CD14-positive monocyte (primary cell): ENCODE measurements at regions not wholly inside any gene's neighbourhood (a gene's known extent, or its start where the extent isn't known, plus 50 kb on each side); places are given as distances from the start of the nearest gene placed in this dataset.

Experiments
- DNase-seq, 3 donors: peaks; one replicate each; pipeline ENCODE4 v3.0.0-alpha.2; 2011 to 2022
- H2AFZ ChIP-seq: 2 replicates; pipeline ENCODE4 v1.6.0; 2012; ENCODE audit warnings: mild to moderate bottlenecking, low read depth, low read length, inconsistent platforms; ENCODE audit not compliant: insufficient read depth, poor library complexity, severe bottlenecking
- H3K27ac ChIP-seq, 2 donors: 1 replicate in 1 of 2; 2 replicates in 1 of 2; pipeline ENCODE4 v1.5.1; 2012 to 2013; ENCODE audit warnings: low read length in 2 of 2, control low read depth in 1 of 2, inconsistent platforms in 1 of 2, low read depth in 1 of 2, mild to moderate bottlenecking in 1 of 2
- H3K27me3 ChIP-seq, 2 donors: one replicate each; pipeline versions ENCODE4 v1.6.0 to v1.6.1; 2011 to 2013; ENCODE audit warnings: low read length in 2 of 2; ENCODE audit not compliant: control insufficient read depth in 2 of 2, insufficient read depth in 2 of 2
- H3K36me3 ChIP-seq, 2 donors: replicated peaks in 1 of 2; 1 replicate in 1 of 2; 2 replicates in 1 of 2; pipeline versions ENCODE4 v1.5.1 to v1.6.1; 2012 to 2013; ENCODE audit warnings: low read length in 2 of 2, control low read depth in 1 of 2, inconsistent platforms in 1 of 2, mild to moderate bottlenecking in 1 of 2; ENCODE audit not compliant: insufficient read depth in 2 of 2, control insufficient read depth in 1 of 2
- H3K4me1 ChIP-seq, 2 donors: 1 replicate in 1 of 2; 2 replicates in 1 of 2; pipeline versions ENCODE4 v1.5.1 to v1.6.1; 2012 to 2013; ENCODE audit warnings: low read length in 2 of 2, control low read depth in 1 of 2, inconsistent platforms in 1 of 2, mild to moderate bottlenecking in 1 of 2, moderate library complexity in 1 of 2; ENCODE audit not compliant: insufficient read depth in 2 of 2, control insufficient read depth in 1 of 2
- H3K4me2 ChIP-seq: replicated peaks from 2 replicates; pipeline ENCODE3; 2012; ENCODE audit warnings: low read length, moderate library complexity, mild to moderate bottlenecking; ENCODE audit not compliant: poor library complexity, severe bottlenecking; ENCODE audit errors: extremely low read depth
- H3K4me3 ChIP-seq, 3 experiments: fragments of 200-600 bp in 1 of 3; sonication (generic) in 1 of 3; replicated peaks in 1 of 3; 1 replicate in 2 of 3; 2 replicates in 1 of 3; pipeline ENCODE4 v1.5.1; 2011 to 2013; ENCODE audit warnings: low read length in 3 of 3, mild to moderate bottlenecking in 3 of 3, control low read depth in 2 of 3, low read depth in 2 of 3, inconsistent platforms in 1 of 3, moderate library complexity in 1 of 3
- H3K79me2 ChIP-seq: 2 replicates; pipeline ENCODE4 v1.6.0; 2012; ENCODE audit warnings: mild to moderate bottlenecking, control low read depth, inconsistent platforms, low read length, moderate library complexity; ENCODE audit not compliant: insufficient read depth
- H3K9ac ChIP-seq: 2 replicates; pipeline ENCODE4 v1.6.0; 2017; ENCODE audit warnings: low read length, mild to moderate bottlenecking; ENCODE audit not compliant: insufficient read depth, poor library complexity, severe bottlenecking
- H3K9me3 ChIP-seq, 2 donors: replicated peaks in 1 of 2; 1 replicate in 1 of 2; 2 replicates in 1 of 2; pipeline versions ENCODE4 v1.5.1 to v1.6.1; 2012 to 2013; ENCODE audit warnings: low read length in 2 of 2, control low read depth in 1 of 2; ENCODE audit not compliant: control insufficient read depth in 1 of 2, insufficient read depth in 1 of 2
- H4K20me1 ChIP-seq: 2 replicates; pipeline ENCODE4 v1.6.0; 2012; ENCODE audit warnings: mild to moderate bottlenecking, low read length, control low read depth, moderate library complexity; ENCODE audit not compliant: insufficient read depth
- H3K27ac Mint-ChIP-seq, 7 donors: one replicate each; pipeline ENCODE4 v1.8.0; 2020; ENCODE audit warnings: mild to moderate bottlenecking in 7 of 7, mixed read lengths in 7 of 7, moderate library complexity in 6 of 7, inconsistent platforms in 2 of 7
- H3K27me3 Mint-ChIP-seq, 3 donors: one replicate each; pipeline ENCODE4 v1.8.0; 2021 to 2022; ENCODE audit warnings: low read depth in 3 of 3, mild to moderate bottlenecking in 3 of 3, mixed read lengths in 3 of 3, moderate library complexity in 3 of 3, inconsistent platforms in 1 of 3
- H3K36me3 Mint-ChIP-seq, 2 donors: one replicate each; pipeline ENCODE4 v1.8.0; 2020; ENCODE audit warnings: mixed read lengths in 2 of 2, inconsistent platforms in 1 of 2, mild to moderate bottlenecking in 1 of 2
- H3K4me1 Mint-ChIP-seq: one replicate; pipeline ENCODE4 v1.8.0; 2020; ENCODE audit warnings: mild to moderate bottlenecking, mixed read lengths
- H3K4me3 Mint-ChIP-seq, 2 donors: one replicate each; pipeline ENCODE4 v1.8.0; 2020; ENCODE audit warnings: mild to moderate bottlenecking in 2 of 2, mixed read lengths in 2 of 2, moderate library complexity in 1 of 2
- H3K9me3 Mint-ChIP-seq, 7 donors: one replicate each; pipeline ENCODE4 v1.8.0; 2020 to 2022; ENCODE audit warnings: mixed read lengths in 7 of 7, mild to moderate bottlenecking in 6 of 7, moderate library complexity in 6 of 7, inconsistent platforms in 2 of 7
- CTCF ChIP-seq: fragments of 200-600 bp; IDR thresholded peaks from one replicate; pipeline ENCODE4 v1.8.0; 2022; ENCODE audit warnings: antibody characterized with exemption, mild to moderate bottlenecking
- WGBS: methylation state at CpG from one replicate; pipeline ENCODE4 v1.1.5; 2013; ENCODE audit warnings: missing lambda C conversion rate; ENCODE audit not compliant: insufficient coverage; 5-methylcytosine and 5-hydroxymethylcytosine counted together
- intact Hi-C, 2 donors: fragments of 100-400 bp; cut with micrococcal nuclease; formaldehyde crosslinking; loops; one replicate each; pipeline versions ENCODE4 v1.15.0 to v1.15.1; 2023

GRCh38 chr12:16492820-16493797, 112.9 kb downstream of the LMO3 start:
- Mint-ChIP-seq H3K9me3 (peaks cover 0 to 3% (median 1%) of the 10 kb centered on the region in 7 donors), H3K4me1 (no peaks in the 10 kb centered on the region), H3K27me3 (no peaks in the 10 kb centered on the region), H3K36me3 (no peaks in the 10 kb centered on the region), H3K27ac (no peak overlapping the region), H3K4me3 (no peak overlapping the region)
- Histone ChIP-seq H2AFZ (no peak overlapping the region), H3K9me3 (no peaks in the 10 kb centered on the region), H3K27me3 (no peaks in the 10 kb centered on the region), H3K79me2 (no peaks in the 10 kb centered on the region), H3K9ac (no peak overlapping the region), H3K4me1 (no peaks in the 10 kb centered on the region), H4K20me1 (no peaks in the 10 kb centered on the region), H3K36me3 (no peaks in the 10 kb centered on the region), H3K4me2 (no peak overlapping the region), H3K27ac (no peak overlapping the region), H3K4me3 (no peak overlapping the region)
- no peak for TF ChIP-seq CTCF
- 83% methylated on average over 1 of the region's 4 CpGs for WGBS
- DNase-seq: no peak
- intact Hi-C loops: no loop called here

GRCh38 chr12:16495196-16495595, 110.8 kb downstream of the LMO3 start:
- H3K27ac ChIP-seq: no peak overlapping the region
- Mint-ChIP-seq H3K4me1 (no peaks in the 10 kb centered on the region), H3K27ac (no peak overlapping the region), H3K4me3 (no peak overlapping the region), H3K27me3 (no peaks in the 10 kb centered on the region), H3K9me3 (peaks cover 0 to 1% (median 0%) of the 10 kb centered on the region in 7 donors), H3K36me3 (no peaks in the 10 kb centered on the region)
- no peak for TF ChIP-seq CTCF
- H4K20me1 ChIP-seq: no peaks in the 10 kb centered on the region
- H3K36me3 ChIP-seq: no peaks in the 10 kb centered on the region
- no peak overlapping the region for H2AFZ ChIP-seq
- H3K4me1 ChIP-seq: no peaks in the 10 kb centered on the region
- H3K27me3 ChIP-seq: no peaks in the 10 kb centered on the region
- no peaks in the 10 kb centered on the region for H3K79me2 ChIP-seq
- no CpG with 5 or more reads among the region's 1 CpG for WGBS
- H3K4me2 ChIP-seq: no peak overlapping the region
- H3K9me3 ChIP-seq: no peaks in the 10 kb centered on the region
- no peak for DNase-seq
- no peak overlapping the region for H3K9ac ChIP-seq
- H3K4me3 ChIP-seq: no peak overlapping the region
- intact Hi-C loops: no loop called here
